Smooth muscle cell (in vitro differentiated cells): ENCODE measurements at regions not wholly inside any gene's neighbourhood (a gene's known extent, or its start where the extent isn't known, plus 50 kb on each side); places are given as distances from the start of the nearest gene placed in this dataset.
A peak's percentile ranks its signal among the peaks of the same experiment; 100 is the strongest.
"Not testable (repeated sequence)": the region's sequence is repeated elsewhere in the genome, so short reads cannot be mapped to it uniquely, and the experiment has no call there.

ENCODE experiments used
- DNase-seq: peaks from one replicate; lab custom pipeline; 2025; ENCODE audit not compliant: unreplicated experiment; lab: John Stamatoyannopoulos, UW
- H2AFZ ChIP-seq: fragments of 200-600 bp; sonication (generic); 2 replicates; pipeline ENCODE4 v1.6.0; 2016; ENCODE audit warnings: antibody characterized with exemption, low read depth, mild to moderate bottlenecking
- H3F3A ChIP-seq: fragments of 200-600 bp; sonication (generic); 2 replicates; pipeline ENCODE4 v1.6.0; 2017; ENCODE audit warnings: antibody characterized with exemption, low read depth
- H3K27ac ChIP-seq: fragments of 200-600 bp; sonication (generic); 2 replicates; pipeline ENCODE4 v1.5.1; 2016; ENCODE audit warnings: low read depth, mild to moderate bottlenecking
- H3K27me3 ChIP-seq: fragments of 200-600 bp; sonication (generic); 2 replicates; pipeline ENCODE4 v1.6.1; 2016; ENCODE audit warnings: low read depth, mild to moderate bottlenecking
- H3K36me3 ChIP-seq: fragments of 200-600 bp; sonication (generic); 2 replicates; pipeline ENCODE4 v1.5.1; 2016; ENCODE audit warnings: low read depth
- H3K4me1 ChIP-seq: fragments of 200-600 bp; sonication (generic); 2 replicates; pipeline ENCODE4 v1.5.1; 2016; ENCODE audit warnings: low read depth
- H3K4me2 ChIP-seq: fragments of 200-600 bp; sonication (generic); 2 replicates; pipeline ENCODE4 v1.6.0; 2016; ENCODE audit warnings: mild to moderate bottlenecking
- H3K4me3 ChIP-seq: fragments of 200-600 bp; sonication (generic); 2 replicates; pipeline ENCODE4 v1.5.1; 2016; ENCODE audit warnings: mild to moderate bottlenecking
- H3K79me2 ChIP-seq: fragments of 200-600 bp; sonication (generic); 2 replicates; pipeline ENCODE4 v1.6.0; 2016; ENCODE audit warnings: low read depth, mild to moderate bottlenecking
- H3K9ac ChIP-seq: fragments of 200-600 bp; sonication (generic); 2 replicates; pipeline ENCODE4 v1.6.0; 2016; ENCODE audit warnings: low read depth
- H3K9me3 ChIP-seq: fragments of 200-600 bp; sonication (generic); replicated peaks from 2 replicates; pipeline ENCODE4 v1.5.1; 2016; ENCODE audit warnings: low read depth
- H4K20me1 ChIP-seq: fragments of 200-600 bp; sonication (generic); 2 replicates; pipeline ENCODE4 v1.6.0; 2016; ENCODE audit warnings: low read depth
- WGBS: methylation state at CpG from one replicate; pipeline ENCODE4 v1.1.7; 2016; ENCODE audit warnings: low lambda C conversion rate; 5-methylcytosine and 5-hydroxymethylcytosine counted together
- TF ChIP-seq, protein P1 (sequence below): fragments of 200-600 bp; sonication (generic); IDR thresholded peaks from 2 replicates; pipeline ENCODE4 v1.5.1; 2017; ENCODE audit warnings: borderline replicate concordance, mild to moderate bottlenecking, antibody characterized with exemption; ENCODE audit not compliant: insufficient read depth, poor library complexity, severe bottlenecking

DNA sequence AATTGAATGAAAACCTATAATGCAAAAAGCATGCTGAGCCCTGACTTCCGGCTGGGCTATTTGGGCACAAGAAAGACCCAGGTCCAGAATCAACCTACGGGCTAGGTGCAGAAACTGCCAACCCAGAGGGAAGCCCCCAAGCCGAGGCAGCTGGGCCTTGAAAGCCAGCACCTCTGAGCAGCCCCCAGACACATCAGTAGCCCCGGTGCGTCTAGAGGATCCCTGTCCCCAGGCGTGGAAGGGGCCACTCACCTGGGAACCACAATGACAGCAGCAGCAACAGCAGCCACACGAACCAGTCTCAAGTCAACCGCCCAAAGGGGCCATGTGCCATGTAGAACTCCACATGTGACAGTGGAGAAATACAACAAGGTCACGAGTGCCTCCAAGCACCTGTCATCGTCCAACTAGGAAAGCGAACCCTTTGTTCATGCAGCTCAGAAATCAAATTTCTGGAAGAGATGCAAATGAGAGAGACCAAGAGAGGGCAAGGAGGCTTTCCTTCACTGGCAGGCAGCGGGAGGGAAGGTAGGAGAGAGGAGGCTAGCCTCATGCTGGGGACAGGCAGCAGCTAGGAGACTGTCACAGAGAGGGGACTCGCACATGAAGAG lies 57.5 kb upstream of the CHST15 start:
- Histone ChIP-seq H4K20me1 (no peaks in the 10 kb centered on the region), H3K36me3 (no peaks in the 10 kb centered on the region), H3K9ac (no peak overlapping the region), H3K4me1 (peaks cover 34% of the 10 kb centered on the region), H3K27me3 (no peaks in the 10 kb centered on the region), H3F3A (no peaks in the 10 kb centered on the region), H3K9me3 (no peaks in the 10 kb centered on the region), H2AFZ (no peak overlapping the region), H3K27ac (no peak overlapping the region), H3K4me2 (no peak overlapping the region), H3K4me3 (no peak overlapping the region), H3K79me2 (no peaks in the 10 kb centered on the region)
- DNase-seq: no peak
- TF ChIP-seq, protein P1, sequence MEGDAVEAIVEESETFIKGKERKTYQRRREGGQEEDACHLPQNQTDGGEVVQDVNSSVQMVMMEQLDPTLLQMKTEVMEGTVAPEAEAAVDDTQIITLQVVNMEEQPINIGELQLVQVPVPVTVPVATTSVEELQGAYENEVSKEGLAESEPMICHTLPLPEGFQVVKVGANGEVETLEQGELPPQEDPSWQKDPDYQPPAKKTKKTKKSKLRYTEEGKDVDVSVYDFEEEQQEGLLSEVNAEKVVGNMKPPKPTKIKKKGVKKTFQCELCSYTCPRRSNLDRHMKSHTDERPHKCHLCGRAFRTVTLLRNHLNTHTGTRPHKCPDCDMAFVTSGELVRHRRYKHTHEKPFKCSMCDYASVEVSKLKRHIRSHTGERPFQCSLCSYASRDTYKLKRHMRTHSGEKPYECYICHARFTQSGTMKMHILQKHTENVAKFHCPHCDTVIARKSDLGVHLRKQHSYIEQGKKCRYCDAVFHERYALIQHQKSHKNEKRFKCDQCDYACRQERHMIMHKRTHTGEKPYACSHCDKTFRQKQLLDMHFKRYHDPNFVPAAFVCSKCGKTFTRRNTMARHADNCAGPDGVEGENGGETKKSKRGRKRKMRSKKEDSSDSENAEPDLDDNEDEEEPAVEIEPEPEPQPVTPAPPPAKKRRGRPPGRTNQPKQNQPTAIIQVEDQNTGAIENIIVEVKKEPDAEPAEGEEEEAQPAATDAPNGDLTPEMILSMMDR: no peak
- WGBS: 96% methylated on average over 13 of the region's 13 CpGs

DNA sequence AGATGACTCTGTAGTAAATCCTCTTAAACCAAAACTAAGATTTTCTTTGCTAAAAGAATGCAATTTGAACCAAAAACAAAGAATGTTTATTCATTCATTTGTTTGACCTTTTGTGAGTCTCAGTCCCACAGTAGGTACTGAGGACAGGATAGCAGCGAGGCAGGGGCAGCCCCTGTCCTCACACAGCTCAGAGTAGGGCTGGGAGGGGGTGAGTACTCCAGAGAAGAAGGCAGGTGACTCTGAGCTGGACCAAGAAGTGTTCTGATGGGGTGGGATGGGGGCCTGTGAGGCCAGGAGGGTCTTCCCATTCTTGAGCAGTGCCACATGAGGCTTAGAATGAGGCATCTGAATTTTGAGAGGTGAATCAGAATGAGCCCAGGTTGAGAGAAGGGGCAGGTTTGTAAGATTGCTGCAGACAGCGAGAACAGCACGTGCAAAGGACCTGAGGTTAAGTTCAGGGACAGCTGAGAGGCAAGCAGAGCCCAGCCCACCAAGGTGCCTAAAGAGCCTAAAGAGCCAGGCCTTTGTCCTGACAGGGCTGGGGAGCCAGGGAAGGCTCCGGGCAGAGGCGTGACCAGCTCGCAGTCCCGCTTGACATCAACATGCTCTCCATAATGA lies 56.9 kb upstream of the CHST15 start:
- Histone ChIP-seq H3K27ac (no peak overlapping the region), H3K79me2 (no peaks in the 10 kb centered on the region), H3K9ac (no peak overlapping the region), H3K4me1 (peaks cover 30% of the 10 kb centered on the region), H3K4me3 (no peak overlapping the region), H4K20me1 (no peaks in the 10 kb centered on the region), H3K36me3 (no peaks in the 10 kb centered on the region), H3K9me3 (no peaks in the 10 kb centered on the region), H2AFZ (no peak overlapping the region), H3K4me2 (no peak overlapping the region), H3K27me3 (no peaks in the 10 kb centered on the region), H3F3A (no peaks in the 10 kb centered on the region)
- TF ChIP-seq, protein P1: no peak
- 92% methylated on average over 7 of the region's 7 CpGs for WGBS
- no peak for DNase-seq

DNA sequence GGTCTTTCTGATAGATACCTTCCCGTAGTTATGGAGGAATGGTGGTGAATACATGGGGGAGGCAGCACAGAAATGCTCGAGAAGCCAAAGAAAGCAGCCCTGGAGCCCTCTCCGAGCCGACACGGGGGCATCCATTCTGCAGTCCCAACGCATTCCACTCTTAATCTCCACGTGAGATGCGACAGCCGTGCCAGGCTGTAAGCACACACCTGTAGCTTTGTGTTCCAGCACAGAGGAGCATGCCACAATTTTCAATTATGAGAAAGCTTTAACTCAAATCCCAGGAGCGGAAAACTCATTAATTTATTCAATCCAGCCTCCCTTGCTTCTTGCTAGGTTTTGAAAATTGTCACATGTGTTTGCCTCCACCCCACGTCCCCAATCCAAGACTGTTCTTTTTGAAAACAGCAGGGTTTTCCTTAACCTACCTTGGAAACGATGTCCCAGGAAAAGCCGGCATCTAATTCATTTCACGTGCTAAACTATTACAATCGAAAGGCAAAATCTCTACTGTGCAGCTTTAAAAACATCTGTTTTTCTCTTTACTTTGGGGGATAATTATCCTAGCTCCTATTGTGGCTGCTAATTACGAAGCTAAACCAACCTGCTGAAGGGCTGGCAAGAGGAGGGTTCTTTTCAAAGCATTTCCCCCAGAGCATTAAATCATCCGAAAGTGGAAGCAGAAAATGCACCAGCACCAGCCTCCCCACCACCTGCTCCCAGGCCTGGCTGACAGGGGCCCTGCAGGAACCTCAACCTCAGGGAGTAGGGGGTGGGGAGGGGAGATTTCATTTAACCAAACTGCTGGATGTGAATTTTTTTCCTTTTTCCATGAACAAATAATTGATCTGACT lies 56.0 kb upstream of the CHST15 start:
- Histone ChIP-seq H3F3A (no peaks in the 10 kb centered on the region), H3K27ac (peak overlapping the region; percentile 13), H3K9me3 (no peaks in the 10 kb centered on the region), H3K36me3 (no peaks in the 10 kb centered on the region), H3K9ac (no peak overlapping the region), H2AFZ (peak overlapping the region; percentile 67), H3K4me1 (peaks cover 30% of the 10 kb centered on the region), H3K4me3 (no peak overlapping the region), H3K4me2 (peak overlapping the region; percentile 19), H3K27me3 (no peaks in the 10 kb centered on the region), H3K79me2 (no peaks in the 10 kb centered on the region), H4K20me1 (no peaks in the 10 kb centered on the region)
- 81% methylated on average over 17 of the region's 17 CpGs for WGBS
- TF ChIP-seq, protein P1: no peak
- DNase-seq: no peak

DNA sequence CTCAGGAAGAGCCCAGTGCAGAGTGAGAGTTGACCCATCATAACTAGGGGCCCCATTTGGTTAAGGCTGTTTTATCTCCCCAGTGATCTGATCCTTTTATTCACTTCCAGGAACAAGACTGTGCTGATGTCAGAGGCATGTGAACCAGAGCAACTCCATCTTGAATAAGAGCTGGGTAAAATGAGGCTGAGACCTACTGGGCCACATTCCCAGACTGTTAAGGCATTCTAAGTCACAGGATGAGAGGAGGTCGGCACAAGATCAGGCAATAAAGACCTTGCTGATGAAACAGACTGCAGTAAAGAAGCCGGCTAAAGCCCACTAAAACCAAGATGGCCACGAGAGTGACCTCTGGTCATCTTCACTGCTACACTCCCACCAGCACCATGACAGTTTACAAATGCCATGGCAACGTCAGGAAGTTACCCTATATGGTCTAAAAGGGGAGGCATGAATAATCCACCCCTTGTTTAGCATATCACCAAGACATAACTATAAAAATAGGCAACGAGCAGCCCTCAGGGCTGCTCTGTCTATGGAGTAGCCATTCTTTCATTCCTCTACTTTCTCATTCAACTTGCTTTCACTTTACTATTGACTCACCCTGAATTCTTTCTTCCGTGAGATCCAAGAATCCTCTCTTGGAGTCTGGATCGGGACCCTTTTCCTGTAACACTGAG lies 55.3 kb upstream of the CHST15 start:
- not testable (repeated sequence) for H3K9ac ChIP-seq, H3K36me3 ChIP-seq, H3K27me3 ChIP-seq, H3K79me2 ChIP-seq, H3K9me3 ChIP-seq, H3K4me3 ChIP-seq, H4K20me1 ChIP-seq, H3F3A ChIP-seq, DNase-seq
- H3K4me2 ChIP-seq: peak overlapping the region; percentile 19
- 47% methylated on average over 7 of the region's 7 CpGs for WGBS
- peaks cover 30% of the 10 kb centered on the region for H3K4me1 ChIP-seq
- H2AFZ ChIP-seq: peak overlapping the region; percentile 67
- peak overlapping the region; percentile 16 for H3K27ac ChIP-seq
